GM18507 (cell line): ENCODE measurements at regions not wholly inside any gene's neighbourhood (a gene's known extent, or its start where the extent isn't known, plus 50 kb on each side); places are given as distances from the start of the nearest gene placed in this dataset.

ENCODE experiments used
- DNase-seq: peaks from one replicate; pipeline ENCODE4 v3.0.0; 2011; ENCODE audit warnings: low read depth; ENCODE audit not compliant: insufficient read length; ENCODE audit errors: extremely low spot score
- FAIRE-seq: peaks from 2 replicates; lab custom pipeline; 2011; peaks lifted over from hg19 to GRCh38; lab: Jason Lieb, UNC

- FAIRE-seq (no peak), DNase-seq (no peak)
Observed at GRCh38 chr1:5254975-5255374, 600.6 kb downstream of the AJAP1 start.

- no peak for DNase-seq
- no peak for FAIRE-seq
Observed at GRCh38 chr1:5254131-5254725, 599.8 kb downstream of the AJAP1 start.

- DNase-seq: no peak
- FAIRE-seq: no peak
Observed at GRCh38 chr1:5253036-5253435, 598.6 kb downstream of the AJAP1 start.

- no peak for DNase-seq
- no peak for FAIRE-seq
Observed at GRCh38 chr1:5250336-5250735, 595.9 kb downstream of the AJAP1 start.

GRCh38 chr1:5245348-5245747 is 590.9 kb downstream of the AJAP1 start:
- FAIRE-seq: no peak
- DNase-seq: no peak

- FAIRE-seq: no peak
- no peak for DNase-seq
Observed at GRCh38 chr1:5244631-5245285, 590.3 kb downstream of the AJAP1 start.

GRCh38 chr1:5242850-5243249 is 588.4 kb downstream of the AJAP1 start:
- no peak for FAIRE-seq
- no peak for DNase-seq

GRCh38 chr1:5239911-5240310 is 585.5 kb downstream of the AJAP1 start:
- DNase-seq: no peak
- FAIRE-seq: no peak

GRCh38 chr1:5238351-5239130 is 584.1 kb downstream of the AJAP1 start:
- FAIRE-seq (no peak), DNase-seq (no peak)

GRCh38 chr1:5235355-5235899 is 581.0 kb downstream of the AJAP1 start:
- DNase-seq: no peak
- no peak for FAIRE-seq

GRCh38 chr1:5232537-5232936 is 578.1 kb downstream of the AJAP1 start:
- DNase-seq (no peak), FAIRE-seq (no peak)

GRCh38 chr1:5231541-5232315 is 577.3 kb downstream of the AJAP1 start:
- no peak for FAIRE-seq
- no peak for DNase-seq

GRCh38 chr1:5227114-5227513 is 572.7 kb downstream of the AJAP1 start:
- no peak for DNase-seq

GRCh38 chr1:5225707-5226704 is 571.6 kb downstream of the AJAP1 start:
- DNase-seq: no peak
- no peak for FAIRE-seq

More at GRCh38 chr1:5227114-5227513, 572.7 kb downstream of the AJAP1 start:
- no peak for FAIRE-seq

- FAIRE-seq (no peak), DNase-seq (no peak)
Observed at GRCh38 chr1:5223206-5223605, 568.8 kb downstream of the AJAP1 start.

GRCh38 chr1:5222626-5223025 is 568.2 kb downstream of the AJAP1 start:
- DNase-seq (no peak), FAIRE-seq (no peak)

- DNase-seq: no peak
- FAIRE-seq: no peak
Observed at GRCh38 chr1:5221451-5221850, 567.0 kb downstream of the AJAP1 start.

GRCh38 chr1:5220821-5221220 is 566.4 kb downstream of the AJAP1 start:
- DNase-seq (no peak), FAIRE-seq (no peak)

GRCh38 chr1:5220421-5220820 is 566.0 kb downstream of the AJAP1 start:
- DNase-seq (no peak), FAIRE-seq (no peak)
